GM23248 (cell line): ENCODE measurements at regions not wholly inside any gene's neighbourhood (a gene's known extent, or its start where the extent isn't known, plus 50 kb on each side); places are given as distances from the start of the nearest gene placed in this dataset.

Experiments
- EZH2 ChIP-seq: fragments of 200-600 bp; sonication (generic); IDR thresholded peaks from 2 replicates; pipeline ENCODE4 v1.6.1; 2018; ENCODE audit warnings: antibody characterized with exemption, mild to moderate bottlenecking; ENCODE audit not compliant: insufficient read depth, poor library complexity, severe bottlenecking
- EZH2phosphoT487 ChIP-seq: fragments of 200-600 bp; sonication (generic); IDR thresholded peaks from 2 replicates; pipeline ENCODE4 v1.6.1; 2018; ENCODE audit warnings: antibody characterized with exemption, moderate library complexity, mild to moderate bottlenecking, low read depth; ENCODE audit not compliant: insufficient read depth

DNA sequence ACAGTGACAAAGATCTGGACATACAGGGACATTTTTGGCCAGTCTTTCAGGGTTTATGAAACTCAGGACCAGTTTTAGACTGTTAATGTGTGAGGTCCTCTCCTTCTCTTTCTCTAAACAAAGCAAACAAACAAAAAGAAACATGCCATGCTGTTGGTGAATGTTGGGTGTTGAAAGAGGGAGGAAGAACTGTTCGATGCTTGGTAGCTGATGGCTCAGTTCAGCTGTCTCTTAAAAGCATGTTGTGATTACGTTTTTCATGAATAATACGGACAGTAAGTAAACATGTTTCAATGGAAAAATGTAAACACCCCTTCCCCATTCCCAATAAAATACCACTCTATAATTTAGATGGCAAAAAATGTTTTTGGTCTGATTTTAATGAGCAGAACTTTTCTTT lies 219.1 kb downstream of the SEC23IP start:
- TF ChIP-seq EZH2phosphoT487 (no peak), EZH2 (no peak)
